ENCODE measurements at regions not wholly inside any gene's neighbourhood (a gene's known extent, or its start where the extent isn't known, plus 50 kb on each side); places are given as distances from the start of the nearest gene placed in this dataset.

GRCh38 chr4:12172198-12172973 is 743.7 kb upstream of the HS3ST1 start:
- TF ChIP-seq CTCF (IDR thresholded peaks at IDR 0.05; ENCODE audit: control extremely low read depth, extremely low read depth, low read depth, missing control alignments), result no peak
- CTCF ChIA-PET, result no interaction called here
- DNase-seq (ENCODE audit: extremely low spot score), result no peak
- POLR2A ChIA-PET, result no interaction called here

- CTCF ChIA-PET, result no interaction called here
- POLR2A ChIA-PET, result no interaction called here
- no peak for DNase-seq (ENCODE audit: extremely low spot score)
- TF ChIP-seq CTCF (IDR thresholded peaks at IDR 0.05; ENCODE audit: control extremely low read depth, extremely low read depth, low read depth, missing control alignments), result no peak
Measured at GRCh38 chr4:12170308-12170707, 741.6 kb upstream of the HS3ST1 start.

DNA sequence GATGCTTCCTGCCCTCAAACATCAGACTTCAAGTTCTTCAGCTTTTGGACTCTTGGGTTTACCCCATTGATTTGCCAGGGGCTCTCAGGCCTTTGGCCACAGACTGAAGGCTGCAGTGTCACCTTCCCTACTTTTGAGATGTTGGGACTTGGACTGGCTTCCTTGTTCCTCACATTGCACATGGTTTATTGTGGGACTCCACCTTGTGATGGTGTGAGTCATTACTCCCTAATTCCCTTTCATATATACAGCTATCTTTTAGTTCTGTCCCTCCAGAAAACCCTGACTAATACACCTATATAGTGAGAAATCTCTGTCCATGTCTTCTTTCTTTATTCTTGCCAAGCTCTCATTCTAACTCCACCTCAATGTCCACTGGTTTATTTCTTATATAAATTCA is 736.9 kb upstream of the HS3ST1 start:
- POLR2A ChIA-PET, result no interaction called here
- DNase-seq (ENCODE audit: extremely low spot score), result no peak
- CTCF ChIA-PET, result no interaction called here
- TF ChIP-seq CTCF (IDR thresholded peaks at IDR 0.05; ENCODE audit: control extremely low read depth, extremely low read depth, low read depth, missing control alignments), result no peak

GRCh38 chr4:12146339-12146738 is 717.6 kb upstream of the HS3ST1 start:
- POLR2A ChIA-PET, result no interaction called here
- DNase-seq (ENCODE audit: extremely low spot score), result no peak
- no peak for TF ChIP-seq CTCF (IDR thresholded peaks at IDR 0.05; ENCODE audit: control extremely low read depth, extremely low read depth, low read depth, missing control alignments)
- CTCF ChIA-PET, result no interaction called here

DNA sequence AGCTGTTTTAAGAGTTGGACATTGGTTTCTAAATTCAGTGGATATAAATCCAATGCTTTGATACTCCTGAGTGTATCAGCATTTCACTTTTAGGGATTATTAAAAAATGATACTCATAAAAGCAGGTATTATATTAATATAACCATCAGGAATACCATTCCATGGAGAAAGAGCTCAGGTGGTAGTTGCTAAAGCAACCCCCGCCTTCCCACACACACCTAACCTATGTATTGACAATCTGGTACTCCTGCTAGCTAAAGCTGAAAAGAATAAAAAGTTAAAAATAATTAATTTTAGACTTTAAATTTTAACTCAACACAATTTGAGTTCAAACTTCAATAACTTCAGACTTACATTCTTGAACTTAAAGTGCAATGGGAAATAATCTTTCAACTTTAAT is 717.1 kb upstream of the HS3ST1 start:
- POLR2A ChIA-PET, result no interaction called here
- CTCF ChIA-PET, result interaction anchor here (1.5 kb wide), 1 partner anchor 11 kb away, joined by 4 read pairs; no protein-coding TSS in a partner anchor
- no peak for TF ChIP-seq CTCF (IDR thresholded peaks at IDR 0.05; ENCODE audit: control extremely low read depth, extremely low read depth, low read depth, missing control alignments)
- DNase-seq (ENCODE audit: extremely low spot score), result no peak

DNA sequence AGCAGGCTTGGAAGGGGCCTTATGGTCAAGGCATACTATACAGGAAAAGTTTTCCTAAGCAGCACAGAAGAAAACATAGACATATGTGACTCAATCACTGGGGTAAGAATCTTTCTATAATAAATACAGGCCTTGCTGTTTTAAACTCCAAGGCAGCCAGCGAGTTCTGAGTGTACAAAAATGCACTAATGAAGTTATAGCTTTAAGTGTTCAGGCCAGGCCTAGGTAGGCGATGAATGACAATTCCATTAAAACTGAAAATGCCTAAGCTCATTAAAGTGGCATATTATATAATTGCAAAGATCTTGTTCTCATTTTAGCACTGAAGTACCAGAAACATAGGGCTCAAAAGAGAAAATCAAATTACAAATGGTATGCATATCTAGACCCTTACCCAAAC is 716.4 kb upstream of the HS3ST1 start:
- ChIA-PET POLR2A (no interaction called here), CTCF (interaction anchor here (1.5 kb wide), 1 partner anchor 11 kb away, joined by 4 read pairs; no protein-coding TSS in a partner anchor)
- DNase-seq (ENCODE audit: extremely low spot score), result no peak
- no peak for TF ChIP-seq CTCF (IDR thresholded peaks at IDR 0.05; ENCODE audit: control extremely low read depth, extremely low read depth, low read depth, missing control alignments)
